ENCODE measurements at regions not wholly inside any gene's neighbourhood (a gene's known extent, or its start where the extent isn't known, plus 50 kb on each side); places are given as distances from the start of the nearest gene placed in this dataset.

GRCh38 chr11:80338231-80338630, 897.4 kb upstream of the TENM4 start:
- CTCF ChIA-PET = no interaction called here
- H3K4me1 ChIP-seq (ENCODE audit: control insufficient read depth in 1 of 2, extremely low read depth in 1 of 2, insufficient read depth in 2 of 2, low read length in 2 of 2) = no peaks in the 10 kb centered on the region
- POLR2A ChIA-PET = no interaction called here
- no peaks in the 10 kb centered on the region for H3K36me3 ChIP-seq (ENCODE audit: control insufficient read depth in 2 of 2, extremely low read depth in 1 of 2, insufficient read depth in 1 of 2, low read length in 1 of 2)
- no peaks in the 10 kb centered on the region for H3K27me3 ChIP-seq (replicated peaks in 1 of 2; ENCODE audit: control insufficient read depth in 2 of 2, extremely low read depth in 1 of 2, insufficient read depth in 2 of 2, low read length in 1 of 2)
- Mint-ChIP-seq H3K27me3 (no peaks in the 10 kb centered on the region), H3K4me1 (no peaks in the 10 kb centered on the region), H3K36me3 (no peaks in the 10 kb centered on the region), H3K4me3 (no peak overlapping the region), H3K9me3 (peaks cover 6 to 15% (median 8%) of the 10 kb centered on the region in 3 donors), H3K27ac (no peak overlapping the region)
- DNase-seq = no peak
- 60% methylated on average over 1 of the region's 2 CpGs for WGBS (ENCODE audit: insufficient coverage)
- H3K4me3 ChIP-seq (ENCODE audit: control insufficient read depth in 1 of 2, extremely low read depth in 1 of 2, low read length in 1 of 2) = no peak overlapping the region
- ATAC-seq (replicated peaks in 1 of 4) = no peak
- H3K9me3 ChIP-seq = no peaks in the 10 kb centered on the region
- no peak overlapping the region for H3K27ac ChIP-seq (ENCODE audit: low read length)

GRCh38 chr11:80331694-80332093, 890.9 kb upstream of the TENM4 start:
- no peak for ATAC-seq (replicated peaks in 1 of 4)
- H3K4me1 Mint-ChIP-seq = no peaks in the 10 kb centered on the region
- H3K36me3 ChIP-seq (ENCODE audit: control insufficient read depth in 2 of 2, extremely low read depth in 1 of 2, insufficient read depth in 1 of 2, low read length in 1 of 2) = no peaks in the 10 kb centered on the region
- ChIA-PET CTCF (interaction anchor here in 1 of 2 donors (0.6 to 1.0 kb wide), 3 partner anchors 9 to 1085 kb away, joined by 3 read pairs; no protein-coding TSS in a partner anchor), POLR2A (no interaction called here)
- H3K4me3 Mint-ChIP-seq = no peak overlapping the region
- no peaks in the 10 kb centered on the region for H3K36me3 Mint-ChIP-seq
- no peak for DNase-seq
- H3K4me1 ChIP-seq (ENCODE audit: control insufficient read depth in 1 of 2, extremely low read depth in 1 of 2, insufficient read depth in 2 of 2, low read length in 2 of 2) = no peaks in the 10 kb centered on the region
- no peak overlapping the region for H3K27ac ChIP-seq (ENCODE audit: low read length)
- peaks cover 0 to 14% (median 12%) of the 10 kb centered on the region in 3 donors for H3K9me3 Mint-ChIP-seq
- no peaks in the 10 kb centered on the region for H3K27me3 Mint-ChIP-seq
- H3K27me3 ChIP-seq (replicated peaks in 1 of 2; ENCODE audit: control insufficient read depth in 2 of 2, extremely low read depth in 1 of 2, insufficient read depth in 2 of 2, low read length in 1 of 2) = no peaks in the 10 kb centered on the region
- H3K27ac Mint-ChIP-seq = no peak overlapping the region
- H3K4me3 ChIP-seq (ENCODE audit: control insufficient read depth in 1 of 2, extremely low read depth in 1 of 2, low read length in 1 of 2) = no peak overlapping the region
- no peaks in the 10 kb centered on the region for H3K9me3 ChIP-seq

DNA sequence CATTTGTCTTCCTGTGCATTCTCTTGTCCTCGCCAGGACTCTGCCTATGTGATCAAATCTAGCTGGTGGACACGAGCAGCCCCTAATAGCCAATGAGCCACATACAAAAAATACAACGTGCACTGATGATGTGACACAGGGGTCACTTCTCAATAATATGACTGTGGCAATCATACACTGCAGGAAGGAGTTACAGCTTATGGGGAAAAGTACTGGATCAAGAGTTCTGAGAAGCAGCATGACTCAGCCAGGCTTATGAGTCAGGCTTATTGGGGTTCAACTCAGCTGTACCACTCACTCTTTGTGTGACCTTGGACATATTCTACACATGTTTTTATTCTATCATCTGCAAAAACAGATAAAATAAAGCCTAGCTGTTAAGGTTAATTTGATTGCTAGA, 889.4 kb upstream of the TENM4 start:
- Histone ChIP-seq H3K4me3 (ENCODE audit: control insufficient read depth in 1 of 2, extremely low read depth in 1 of 2, low read length in 1 of 2) (no peak overlapping the region), H3K27me3 (replicated peaks in 1 of 2; ENCODE audit: control insufficient read depth in 2 of 2, extremely low read depth in 1 of 2, insufficient read depth in 2 of 2, low read length in 1 of 2) (no peaks in the 10 kb centered on the region), H3K36me3 (ENCODE audit: control insufficient read depth in 2 of 2, extremely low read depth in 1 of 2, insufficient read depth in 1 of 2, low read length in 1 of 2) (no peaks in the 10 kb centered on the region), H3K4me1 (ENCODE audit: control insufficient read depth in 1 of 2, extremely low read depth in 1 of 2, insufficient read depth in 2 of 2, low read length in 2 of 2) (no peaks in the 10 kb centered on the region), H3K9me3 (no peaks in the 10 kb centered on the region), H3K27ac (ENCODE audit: low read length) (no peak overlapping the region)
- no peaks in the 10 kb centered on the region for H3K27me3 Mint-ChIP-seq
- ATAC-seq (replicated peaks in 1 of 4) = no peak
- no peaks in the 10 kb centered on the region for H3K4me1 Mint-ChIP-seq
- WGBS (ENCODE audit: insufficient coverage) = no CpG with 5 or more reads among the region's 3 CpGs
- no peaks in the 10 kb centered on the region for H3K36me3 Mint-ChIP-seq
- ChIA-PET CTCF (no interaction called here), POLR2A (no interaction called here)
- no peak for DNase-seq
- H3K4me3 Mint-ChIP-seq = no peak overlapping the region
- peaks cover 0 to 13% (median 12%) of the 10 kb centered on the region in 3 donors for H3K9me3 Mint-ChIP-seq
- no peak overlapping the region for H3K27ac Mint-ChIP-seq

DNA sequence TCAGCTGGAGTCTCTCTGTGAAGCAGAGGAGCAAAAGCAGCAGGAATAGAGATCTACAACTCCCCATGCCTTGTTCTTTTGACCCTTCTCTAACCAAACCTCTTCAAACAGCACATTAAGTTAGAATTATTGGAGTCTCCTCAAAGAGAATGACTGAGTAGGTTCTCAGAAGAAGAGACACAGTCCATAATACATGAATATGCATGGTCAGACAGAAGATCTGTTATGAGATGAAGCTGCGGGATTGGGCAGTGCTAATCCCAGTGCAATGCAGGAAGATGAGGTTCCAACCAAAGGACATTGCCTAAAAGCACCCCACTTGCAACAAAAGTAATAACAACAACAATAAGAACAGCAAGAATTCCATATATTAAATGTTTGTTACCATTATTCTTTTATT, 887.9 kb upstream of the TENM4 start:
- Mint-ChIP-seq H3K9me3 (peaks cover 0 to 12% (median 10%) of the 10 kb centered on the region in 3 donors), H3K36me3 (no peaks in the 10 kb centered on the region), H3K27ac (no peak overlapping the region), H3K4me3 (no peak overlapping the region), H3K4me1 (no peaks in the 10 kb centered on the region), H3K27me3 (no peaks in the 10 kb centered on the region)
- ChIA-PET CTCF (no interaction called here), POLR2A (no interaction called here)
- Histone ChIP-seq H3K9me3 (no peaks in the 10 kb centered on the region), H3K4me1 (ENCODE audit: control insufficient read depth in 1 of 2, extremely low read depth in 1 of 2, insufficient read depth in 2 of 2, low read length in 2 of 2) (no peaks in the 10 kb centered on the region), H3K36me3 (ENCODE audit: control insufficient read depth in 2 of 2, extremely low read depth in 1 of 2, insufficient read depth in 1 of 2, low read length in 1 of 2) (no peaks in the 10 kb centered on the region), H3K27ac (ENCODE audit: low read length) (no peak overlapping the region), H3K27me3 (replicated peaks in 1 of 2; ENCODE audit: control insufficient read depth in 2 of 2, extremely low read depth in 1 of 2, insufficient read depth in 2 of 2, low read length in 1 of 2) (no peaks in the 10 kb centered on the region), H3K4me3 (ENCODE audit: control insufficient read depth in 1 of 2, extremely low read depth in 1 of 2, low read length in 1 of 2) (no peak overlapping the region)
- WGBS (ENCODE audit: insufficient coverage) = no CpG with 5 or more reads among the region's 1 CpG
- no peak for ATAC-seq (replicated peaks in 1 of 4)
- no peak for DNase-seq

DNA sequence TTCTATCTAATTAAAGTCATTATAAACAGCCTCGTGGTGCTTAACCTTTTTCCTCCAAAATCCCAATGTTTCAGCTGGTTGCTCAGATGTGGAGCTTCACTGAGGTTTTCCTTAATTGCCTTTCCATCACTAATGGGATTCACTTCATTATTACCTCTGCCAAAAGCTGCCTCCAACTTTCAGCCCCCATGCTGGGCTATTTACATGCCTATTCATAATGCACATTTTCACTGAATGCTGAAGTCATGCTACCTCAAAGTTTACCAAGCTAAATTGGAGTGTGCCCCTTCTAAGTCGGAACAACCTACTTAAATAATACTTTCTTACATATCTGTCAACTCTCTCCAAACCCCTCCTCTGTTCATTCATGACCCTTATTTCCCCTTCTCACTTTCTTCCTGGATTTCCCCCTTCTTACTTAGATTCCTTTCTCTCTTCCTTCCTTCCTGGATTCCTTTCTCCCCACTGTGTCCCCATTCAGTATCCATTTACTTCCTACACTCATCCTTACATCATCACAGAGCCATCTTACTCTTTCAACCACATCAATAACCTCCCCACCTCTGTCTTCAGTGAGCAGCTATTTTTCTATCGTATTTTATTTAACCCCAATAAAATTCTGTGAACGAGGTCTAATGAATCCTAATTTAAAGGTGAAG, 887.3 kb upstream of the TENM4 start:
- no peaks in the 10 kb centered on the region for H3K27me3 ChIP-seq (replicated peaks in 1 of 2; ENCODE audit: control insufficient read depth in 2 of 2, extremely low read depth in 1 of 2, insufficient read depth in 2 of 2, low read length in 1 of 2)
- H3K9me3 ChIP-seq = no peaks in the 10 kb centered on the region
- H3K4me1 ChIP-seq (ENCODE audit: control insufficient read depth in 1 of 2, extremely low read depth in 1 of 2, insufficient read depth in 2 of 2, low read length in 2 of 2) = no peaks in the 10 kb centered on the region
- H3K4me3 Mint-ChIP-seq = no peak overlapping the region
- H3K4me1 Mint-ChIP-seq = no peaks in the 10 kb centered on the region
- CTCF ChIA-PET = no interaction called here
- H3K36me3 ChIP-seq (ENCODE audit: control insufficient read depth in 2 of 2, extremely low read depth in 1 of 2, insufficient read depth in 1 of 2, low read length in 1 of 2) = no peaks in the 10 kb centered on the region
- no peak for ATAC-seq (replicated peaks in 1 of 4)
- H3K4me3 ChIP-seq (ENCODE audit: control insufficient read depth in 1 of 2, extremely low read depth in 1 of 2, low read length in 1 of 2) = no peak overlapping the region
- no peak overlapping the region for H3K27ac Mint-ChIP-seq
- H3K9me3 Mint-ChIP-seq = peaks cover 3 to 8% (median 6%) of the 10 kb centered on the region in 3 donors
- 38% methylated on average over 2 of the region's 4 CpGs for WGBS (ENCODE audit: insufficient coverage)
- no peak overlapping the region for H3K27ac ChIP-seq (ENCODE audit: low read length)
- no peaks in the 10 kb centered on the region for H3K36me3 Mint-ChIP-seq
- no peak for DNase-seq
- no peaks in the 10 kb centered on the region for H3K27me3 Mint-ChIP-seq
- POLR2A ChIA-PET = no interaction called here

DNA sequence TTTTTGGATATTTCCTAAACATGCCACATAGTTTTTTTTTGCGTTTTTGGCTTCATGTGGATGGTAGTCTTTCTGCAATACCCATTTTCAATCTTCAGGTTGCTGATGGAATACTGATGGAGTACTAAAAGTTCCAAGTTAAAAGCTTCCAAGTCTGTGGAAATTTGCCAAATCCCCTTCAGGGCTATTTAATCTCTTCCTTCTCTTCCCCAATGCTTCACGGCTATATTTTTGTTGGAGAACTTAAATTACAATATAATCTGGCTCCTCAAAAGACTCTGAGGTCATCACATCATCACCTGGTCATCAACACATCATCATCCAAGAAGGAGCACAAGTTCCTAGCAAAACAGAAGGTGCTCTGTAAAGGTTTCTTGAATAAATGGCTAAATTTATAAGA, 881.0 kb upstream of the TENM4 start:
- no CpG with 5 or more reads among the region's 2 CpGs for whole genome bisulfite sequencing (ENCODE audit: insufficient coverage)
- Histone ChIP-seq H3K36me3 (ENCODE audit: control insufficient read depth in 2 of 2, extremely low read depth in 1 of 2, insufficient read depth in 1 of 2, low read length in 1 of 2) (no peaks in the 10 kb centered on the region), H3K4me1 (ENCODE audit: control insufficient read depth in 1 of 2, extremely low read depth in 1 of 2, insufficient read depth in 2 of 2, low read length in 2 of 2) (no peaks in the 10 kb centered on the region), H3K27ac (ENCODE audit: low read length) (no peak overlapping the region), H3K4me3 (ENCODE audit: control insufficient read depth in 1 of 2, extremely low read depth in 1 of 2, low read length in 1 of 2) (no peak overlapping the region), H3K27me3 (replicated peaks in 1 of 2; ENCODE audit: control insufficient read depth in 2 of 2, extremely low read depth in 1 of 2, insufficient read depth in 2 of 2, low read length in 1 of 2) (no peaks in the 10 kb centered on the region), H3K9me3 (no peaks in the 10 kb centered on the region)
- H3K4me3 Mint-ChIP-seq = no peak overlapping the region
- ChIA-PET CTCF (no interaction called here), POLR2A (no interaction called here)
- peaks cover 7 to 17% (median 13%) of the 10 kb centered on the region in 3 donors for H3K9me3 Mint-ChIP-seq
- H3K36me3 Mint-ChIP-seq = no peaks in the 10 kb centered on the region
- no peaks in the 10 kb centered on the region for H3K4me1 Mint-ChIP-seq
- H3K27ac Mint-ChIP-seq = no peak overlapping the region
- DNase-seq (no peak), ATAC-seq (replicated peaks in 1 of 4) (no peak)
- no peaks in the 10 kb centered on the region for H3K27me3 Mint-ChIP-seq

GRCh38 chr11:80320765-80321164, 879.9 kb upstream of the TENM4 start:
- no peaks in the 10 kb centered on the region for H3K36me3 ChIP-seq (ENCODE audit: control insufficient read depth in 2 of 2, extremely low read depth in 1 of 2, insufficient read depth in 1 of 2, low read length in 1 of 2)
- H3K27me3 ChIP-seq (replicated peaks in 1 of 2; ENCODE audit: control insufficient read depth in 2 of 2, extremely low read depth in 1 of 2, insufficient read depth in 2 of 2, low read length in 1 of 2) = no peaks in the 10 kb centered on the region
- H3K9me3 ChIP-seq = no peaks in the 10 kb centered on the region
- H3K4me1 Mint-ChIP-seq = no peaks in the 10 kb centered on the region
- no peak overlapping the region for H3K4me3 ChIP-seq (ENCODE audit: control insufficient read depth in 1 of 2, extremely low read depth in 1 of 2, low read length in 1 of 2)
- no peak overlapping the region for H3K27ac Mint-ChIP-seq
- no peaks in the 10 kb centered on the region for H3K27me3 Mint-ChIP-seq
- H3K36me3 Mint-ChIP-seq = no peaks in the 10 kb centered on the region
- 96% methylated on average over 3 of the region's 4 CpGs for WGBS (ENCODE audit: insufficient coverage)
- ATAC-seq (replicated peaks in 1 of 4) = no peak
- no peaks in the 10 kb centered on the region for H3K4me1 ChIP-seq (ENCODE audit: control insufficient read depth in 1 of 2, extremely low read depth in 1 of 2, insufficient read depth in 2 of 2, low read length in 2 of 2)
- ChIA-PET POLR2A (no interaction called here), CTCF (no interaction called here)
- no peak for DNase-seq
- no peak overlapping the region for H3K27ac ChIP-seq (ENCODE audit: low read length)
- H3K4me3 Mint-ChIP-seq = no peak overlapping the region
- H3K9me3 Mint-ChIP-seq = peaks cover 11 to 21% (median 18%) of the 10 kb centered on the region in 3 donors
